NK-92 treated with Interleukin-12 subunit alpha and Interleukin-12 subunit beta, amount 100 ng/mL, for 24 hours (cell line): ENCODE measurements at regions not wholly inside any gene's neighbourhood (a gene's known extent, or its start where the extent isn't known, plus 50 kb on each side); places are given as distances from the start of the nearest gene placed in this dataset.

Source experiments
- DNase-seq: peaks from one replicate; lab custom pipeline; 2025; lab: John Stamatoyannopoulos, UW

DNA sequence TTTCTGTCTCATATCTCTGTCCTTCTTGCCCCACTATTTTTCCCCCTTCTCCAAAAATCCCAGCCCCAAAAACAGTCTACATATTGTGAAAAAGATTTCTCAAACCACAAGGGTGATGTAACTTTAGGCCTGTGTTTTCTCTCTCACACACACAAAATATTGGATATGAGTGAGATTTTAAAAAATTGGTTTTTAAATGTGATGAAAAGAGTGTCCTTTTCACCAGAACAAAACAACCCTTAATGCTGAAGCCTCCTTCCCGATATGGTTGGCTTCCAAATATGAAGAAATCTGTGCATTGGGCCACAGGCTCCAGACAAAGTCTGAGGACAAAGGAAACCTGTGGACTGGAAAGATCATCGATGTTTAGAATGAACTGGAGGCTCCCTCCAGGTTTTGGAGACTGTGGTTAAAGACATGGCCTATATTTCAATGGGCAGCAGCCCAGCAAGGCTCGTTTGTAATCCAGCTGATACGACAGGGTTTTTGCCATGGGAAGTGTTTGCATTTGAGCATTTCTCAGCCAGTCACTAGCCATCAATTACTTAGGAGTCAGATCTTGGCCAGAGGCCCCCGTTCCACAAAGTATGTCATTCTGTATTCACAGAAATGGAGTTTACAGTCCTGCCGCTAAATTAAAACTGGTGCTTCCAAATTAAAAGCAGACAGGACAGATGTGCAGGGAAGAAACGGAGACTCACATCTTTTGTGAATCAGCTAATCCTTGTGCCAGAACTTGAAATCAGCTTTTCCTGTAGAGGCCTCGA, 546.3 kb downstream of the EBF1 start:
- no peak for DNase-seq

GRCh38 chr5:158552241-158552640, 547.5 kb downstream of the EBF1 start:
- DNase-seq, result no peak

GRCh38 chr5:158549311-158549710, 550.4 kb downstream of the EBF1 start:
- DNase-seq, result no peak

DNA sequence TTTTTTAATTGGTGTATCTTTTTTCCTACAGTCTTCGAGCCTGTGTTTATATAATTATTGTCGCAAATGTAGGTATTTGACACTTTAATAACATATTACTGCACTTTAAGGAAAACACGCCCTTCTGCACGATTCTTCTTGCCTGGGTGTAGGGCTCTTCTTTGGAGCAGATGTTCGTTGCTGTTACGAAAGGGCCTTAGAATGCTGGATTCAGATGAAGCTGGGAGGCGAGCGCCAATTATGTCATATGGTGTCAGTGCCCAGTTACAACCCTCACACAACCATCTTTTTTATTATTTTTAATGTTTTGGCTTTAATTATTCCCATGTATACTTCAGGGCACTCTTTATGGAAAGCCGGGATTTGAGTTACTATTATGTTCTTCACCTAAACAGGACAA, 553.0 kb downstream of the EBF1 start:
- DNase-seq, result no peak

DNA sequence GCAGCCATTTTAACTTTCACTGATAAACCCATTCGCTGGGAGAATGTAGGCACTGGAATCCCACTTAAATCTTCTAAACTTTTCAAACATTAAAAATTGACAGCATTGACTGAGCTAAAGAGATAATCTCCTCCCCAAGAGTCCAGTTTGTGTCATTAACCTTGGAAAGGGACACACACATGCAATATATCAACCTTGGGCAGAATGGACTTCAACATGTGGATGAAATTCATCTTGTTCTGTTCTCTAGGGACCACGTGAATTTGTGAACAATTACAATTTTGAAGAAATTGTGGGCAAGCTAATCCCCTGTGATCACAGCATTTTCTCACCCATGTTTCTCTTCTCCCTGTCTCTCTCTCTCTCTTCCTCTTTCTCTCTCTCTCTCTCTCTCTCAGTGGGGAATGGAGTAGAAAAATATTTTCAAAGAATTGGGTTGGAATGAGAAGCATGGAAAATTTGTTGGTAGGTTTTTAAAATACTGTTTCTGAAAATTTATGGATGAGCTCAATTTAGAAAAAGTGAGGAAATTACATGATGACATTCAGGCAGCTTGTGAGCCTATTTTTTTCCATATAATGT, 553.7 kb downstream of the EBF1 start:
- no peak for DNase-seq

- DNase-seq, result no peak
Observed at GRCh38 chr5:158544388-158545339, 555.1 kb downstream of the EBF1 start.

- no peak for DNase-seq
Observed at GRCh38 chr5:158543539-158544387, 556.0 kb downstream of the EBF1 start.

- DNase-seq, result no peak
Observed at GRCh38 chr5:158541536-158542297, 558.0 kb downstream of the EBF1 start.

GRCh38 chr5:158538506-158539074, 561.1 kb downstream of the EBF1 start:
- no peak for DNase-seq

- DNase-seq, result no peak
Observed at GRCh38 chr5:158537366-158537765, 562.4 kb downstream of the EBF1 start.

DNA sequence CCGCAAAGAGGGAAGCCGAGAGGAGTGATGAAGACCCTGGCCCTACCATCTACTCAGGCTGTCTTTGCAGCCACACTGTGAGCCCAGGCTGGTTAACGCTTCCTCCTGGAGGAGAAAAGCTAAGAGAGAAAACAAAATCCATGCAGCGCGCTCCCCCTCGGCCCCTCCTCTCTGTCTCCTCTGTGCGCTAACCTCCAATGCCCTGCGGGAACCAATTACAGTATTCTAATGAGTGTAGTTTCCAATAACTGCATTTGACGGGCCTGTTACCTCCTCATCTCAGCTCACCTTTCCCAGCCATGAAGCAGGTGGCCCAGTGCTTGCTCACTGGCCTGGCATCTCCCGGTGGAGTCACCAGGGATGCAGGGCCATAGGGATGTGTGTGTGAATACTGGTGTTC, 565.5 kb downstream of the EBF1 start:
- DNase-seq, result no peak

DNA sequence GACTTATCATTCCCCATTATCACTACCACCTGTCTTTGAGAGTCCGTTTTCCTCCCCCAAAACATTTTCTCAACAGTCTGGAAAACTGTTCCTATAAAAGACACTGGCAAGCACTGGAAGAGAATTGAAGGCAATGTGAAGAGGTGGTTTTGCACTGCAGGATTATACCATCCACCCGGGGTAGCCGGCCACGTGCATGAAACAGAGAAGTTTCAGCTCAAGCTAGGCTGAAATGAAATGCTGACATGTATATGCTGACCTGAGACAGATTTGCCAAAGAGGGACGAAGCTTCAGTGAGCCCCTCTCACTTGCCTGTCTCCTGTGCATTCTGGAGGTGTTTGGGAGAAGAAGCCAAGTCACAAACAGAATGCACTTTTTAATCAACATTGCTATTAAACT, 567.0 kb downstream of the EBF1 start:
- no peak for DNase-seq

- DNase-seq, result no peak
Observed at GRCh38 chr5:158531860-158532259, 567.9 kb downstream of the EBF1 start.

DNA sequence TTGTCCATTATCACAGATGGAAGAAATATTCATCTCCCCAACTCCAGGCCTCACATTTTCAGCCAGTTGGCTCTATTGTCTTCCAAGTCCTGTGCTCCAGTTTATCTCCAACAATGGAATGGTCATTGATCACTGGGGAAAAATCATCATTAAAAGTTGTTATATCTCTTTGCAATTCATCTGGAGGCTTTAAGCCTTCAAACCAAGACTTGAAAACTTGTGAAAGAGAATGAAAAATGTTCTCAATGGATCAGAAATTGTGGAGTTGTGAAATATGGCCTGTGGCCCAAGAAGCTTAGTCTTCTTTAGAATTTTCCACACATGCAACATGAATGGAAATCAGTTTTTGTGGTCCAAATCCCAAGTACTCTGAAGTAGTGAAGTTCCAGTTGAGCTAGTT, 569.6 kb downstream of the EBF1 start:
- no peak for DNase-seq

- DNase-seq, result no peak
Observed at GRCh38 chr5:158529454-158529853, 570.3 kb downstream of the EBF1 start.

GRCh38 chr5:158525663-158526062, 574.1 kb downstream of the EBF1 start:
- no peak for DNase-seq

GRCh38 chr5:158524070-158524469, 575.6 kb downstream of the EBF1 start:
- no peak for DNase-seq

GRCh38 chr5:158522776-158523175, 576.9 kb downstream of the EBF1 start:
- DNase-seq, result no peak

DNA sequence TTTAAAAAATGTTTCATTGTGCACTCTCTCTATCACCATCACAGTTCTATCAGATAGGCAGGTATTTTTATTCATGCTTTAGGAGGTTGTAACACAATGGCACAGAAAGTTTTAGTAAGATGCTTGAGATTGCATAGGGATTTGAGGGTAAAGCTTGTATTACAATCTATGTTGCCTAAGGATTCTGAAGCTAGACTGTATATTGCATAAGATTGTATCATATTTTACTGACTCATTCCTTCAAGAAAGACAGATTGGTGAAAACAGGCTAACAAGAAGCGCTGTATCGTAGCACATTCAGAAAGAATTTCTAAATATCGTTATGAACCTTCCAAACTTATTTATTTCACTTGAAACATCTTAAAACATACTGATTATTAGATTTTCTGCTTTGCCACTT, 577.7 kb downstream of the EBF1 start:
- no peak for DNase-seq

GRCh38 chr5:158519433-158520021, 580.2 kb downstream of the EBF1 start:
- DNase-seq, result no peak
